ENCODE measurements at regions not wholly inside any gene's neighbourhood (a gene's known extent, or its start where the extent isn't known, plus 50 kb on each side); places are given as distances from the start of the nearest gene placed in this dataset.

GRCh38 chr1:173275496-173275895, 68.4 kb upstream of the TNFSF4 start:
- Histone ChIP-seq H3K27me3 (no peaks in the 10 kb centered on the region), H3K4me3 (no peak overlapping the region), H3K27ac (no peak overlapping the region), H3K4me1 (no peaks in the 10 kb centered on the region), H3K9me3 (no peaks in the 10 kb centered on the region), H3K36me3 (no peaks in the 10 kb centered on the region)
- TF ChIP-seq POLR2A (IDR thresholded peaks at IDR 0.05) (no peak), CTCF (IDR thresholded peaks at IDR 0.05) (no peak)
- intact Hi-C loops (cut with DNase I) = no loop called here
- 64 to 80% methylated on average over 1 of the region's 1 CpG for WGBS, 2 donors
- DNase-seq = no peak

GRCh38 chr1:173276922-173277800, 70.0 kb upstream of the TNFSF4 start:
- H3K36me3 ChIP-seq = no peaks in the 10 kb centered on the region
- 72 to 83% methylated on average over 3 of the region's 3 CpGs for WGBS, 2 donors
- intact Hi-C loops (cut with DNase I) = no loop called here
- TF ChIP-seq CTCF (IDR thresholded peaks at IDR 0.05) = no peak
- TF ChIP-seq POLR2A (IDR thresholded peaks at IDR 0.05) = no peak
- H3K4me3 ChIP-seq = no peak overlapping the region
- H3K27me3 ChIP-seq = no peaks in the 10 kb centered on the region
- H3K27ac ChIP-seq = no peak overlapping the region
- H3K9me3 ChIP-seq = no peaks in the 10 kb centered on the region
- no peaks in the 10 kb centered on the region for H3K4me1 ChIP-seq
- DNase-seq = no peak

- H3K9me3 ChIP-seq = no peaks in the 10 kb centered on the region
- no peaks in the 10 kb centered on the region for H3K4me1 ChIP-seq
- DNase-seq = no peak
- no peak overlapping the region for H3K4me3 ChIP-seq
- 52 to 59% methylated on average over 7 of the region's 7 CpGs for WGBS, 2 donors
- TF ChIP-seq CTCF (IDR thresholded peaks at IDR 0.05) (no peak), POLR2A (IDR thresholded peaks at IDR 0.05) (no peak)
- H3K27ac ChIP-seq = no peak overlapping the region
- no peaks in the 10 kb centered on the region for H3K36me3 ChIP-seq
- intact Hi-C loops (cut with DNase I) = no loop called here
- H3K27me3 ChIP-seq = no peaks in the 10 kb centered on the region
These were observed 73.9 kb upstream of the TNFSF4 start for GRCh38 chr1:173280899-173281660.

- TF ChIP-seq POLR2A (IDR thresholded peaks at IDR 0.05) (no peak), CTCF (IDR thresholded peaks at IDR 0.05) (no peak)
- intact Hi-C loops (cut with DNase I) = no loop called here
- WGBS, 2 donors = 77 to 90% methylated on average over 3 of the region's 3 CpGs
- H3K27me3 ChIP-seq = no peaks in the 10 kb centered on the region
- H3K4me1 ChIP-seq = no peaks in the 10 kb centered on the region
- H3K4me3 ChIP-seq = no peak overlapping the region
- no peak overlapping the region for H3K27ac ChIP-seq
- H3K36me3 ChIP-seq = no peaks in the 10 kb centered on the region
- DNase-seq = no peak
- H3K9me3 ChIP-seq = no peaks in the 10 kb centered on the region
These were observed 77.9 kb upstream of the TNFSF4 start for GRCh38 chr1:173285048-173285447.

GRCh38 chr1:173287785-173288184, 80.7 kb upstream of the TNFSF4 start:
- no peak for DNase-seq
- Histone ChIP-seq H3K27ac (no peak overlapping the region), H3K4me1 (no peaks in the 10 kb centered on the region), H3K4me3 (no peak overlapping the region), H3K9me3 (no peaks in the 10 kb centered on the region), H3K27me3 (no peaks in the 10 kb centered on the region), H3K36me3 (no peaks in the 10 kb centered on the region)
- 56 to 83% methylated on average over 1 of the region's 1 CpG for WGBS, 2 donors
- TF ChIP-seq CTCF (IDR thresholded peaks at IDR 0.05) (no peak), POLR2A (IDR thresholded peaks at IDR 0.05) (no peak)
- intact Hi-C loops (cut with DNase I) = no loop called here
